ENCODE measurements at regions not wholly inside any gene's neighbourhood (a gene's known extent, or its start where the extent isn't known, plus 50 kb on each side); places are given as distances from the start of the nearest gene placed in this dataset.

GRCh38 chr9:16343249-16344237, 526.9 kb downstream of the BNC2 start:
- Mint-ChIP-seq H3K27me3 (ENCODE audit: low read depth) (no peaks in the 10 kb centered on the region), H3K4me1 (ENCODE audit: low read depth) (no peaks in the 10 kb centered on the region), H3K36me3 (ENCODE audit: low read depth) (no peaks in the 10 kb centered on the region)

GRCh38 chr9:16344343-16344742, 526.1 kb downstream of the BNC2 start:
- Mint-ChIP-seq H3K9me3 (no peaks in the 10 kb centered on the region), H3K4me3 (no peak overlapping the region), H3K27ac (no peak overlapping the region), H3K27me3 (ENCODE audit: low read depth) (no peaks in the 10 kb centered on the region), H3K4me1 (ENCODE audit: low read depth) (no peaks in the 10 kb centered on the region), H3K36me3 (ENCODE audit: low read depth) (no peaks in the 10 kb centered on the region)
- DNase-seq (ENCODE audit: low spot score): no peak

More at GRCh38 chr9:16343249-16344237, 526.9 kb downstream of the BNC2 start:
- no peak for DNase-seq (ENCODE audit: low spot score)
- no peak overlapping the region for H3K27ac Mint-ChIP-seq
- no peaks in the 10 kb centered on the region for H3K9me3 Mint-ChIP-seq
- H3K4me3 Mint-ChIP-seq: no peak overlapping the region

- no peak overlapping the region for H3K27ac Mint-ChIP-seq
- H3K4me3 Mint-ChIP-seq: no peak overlapping the region
- H3K4me1 Mint-ChIP-seq (ENCODE audit: low read depth): no peaks in the 10 kb centered on the region
- no peaks in the 10 kb centered on the region for H3K36me3 Mint-ChIP-seq (ENCODE audit: low read depth)
- no peak for DNase-seq (ENCODE audit: low spot score)
- no peaks in the 10 kb centered on the region for H3K27me3 Mint-ChIP-seq (ENCODE audit: low read depth)
- no peaks in the 10 kb centered on the region for H3K9me3 Mint-ChIP-seq
These were observed 524.6 kb downstream of the BNC2 start for GRCh38 chr9:16345902-16346301.

- Mint-ChIP-seq H3K27ac (no peak overlapping the region), H3K4me1 (ENCODE audit: low read depth) (no peaks in the 10 kb centered on the region), H3K36me3 (ENCODE audit: low read depth) (no peaks in the 10 kb centered on the region), H3K4me3 (no peak overlapping the region), H3K27me3 (ENCODE audit: low read depth) (no peaks in the 10 kb centered on the region), H3K9me3 (no peaks in the 10 kb centered on the region)
- DNase-seq (ENCODE audit: low spot score): no peak
These were observed 522.6 kb downstream of the BNC2 start for GRCh38 chr9:16347886-16348285.

GRCh38 chr9:16348531-16348930, 521.9 kb downstream of the BNC2 start:
- H3K27ac Mint-ChIP-seq: no peak overlapping the region
- no peaks in the 10 kb centered on the region for H3K4me1 Mint-ChIP-seq (ENCODE audit: low read depth)
- H3K9me3 Mint-ChIP-seq: no peaks in the 10 kb centered on the region
- no peaks in the 10 kb centered on the region for H3K36me3 Mint-ChIP-seq (ENCODE audit: low read depth)
- no peaks in the 10 kb centered on the region for H3K27me3 Mint-ChIP-seq (ENCODE audit: low read depth)
- H3K4me3 Mint-ChIP-seq: no peak overlapping the region
- no peak for DNase-seq (ENCODE audit: low spot score)

GRCh38 chr9:16352251-16352650, 518.2 kb downstream of the BNC2 start:
- Mint-ChIP-seq H3K4me3 (no peak overlapping the region), H3K4me1 (ENCODE audit: low read depth) (no peaks in the 10 kb centered on the region), H3K9me3 (no peaks in the 10 kb centered on the region), H3K36me3 (ENCODE audit: low read depth) (no peaks in the 10 kb centered on the region), H3K27ac (no peak overlapping the region), H3K27me3 (ENCODE audit: low read depth) (no peaks in the 10 kb centered on the region)
- DNase-seq (ENCODE audit: low spot score): no peak

- no peak overlapping the region for H3K27ac Mint-ChIP-seq
- no peaks in the 10 kb centered on the region for H3K9me3 Mint-ChIP-seq
- H3K27me3 Mint-ChIP-seq (ENCODE audit: low read depth): no peaks in the 10 kb centered on the region
- no peak for DNase-seq (ENCODE audit: low spot score)
- H3K36me3 Mint-ChIP-seq (ENCODE audit: low read depth): no peaks in the 10 kb centered on the region
- no peak overlapping the region for H3K4me3 Mint-ChIP-seq
- no peaks in the 10 kb centered on the region for H3K4me1 Mint-ChIP-seq (ENCODE audit: low read depth)
These were observed 517.6 kb downstream of the BNC2 start for GRCh38 chr9:16352791-16353401.

GRCh38 chr9:16356196-16356765, 514.2 kb downstream of the BNC2 start:
- no peaks in the 10 kb centered on the region for H3K27me3 Mint-ChIP-seq (ENCODE audit: low read depth)
- H3K9me3 Mint-ChIP-seq: peaks cover 4% of the 10 kb centered on the region
- no peak overlapping the region for H3K4me3 Mint-ChIP-seq
- H3K4me1 Mint-ChIP-seq (ENCODE audit: low read depth): no peaks in the 10 kb centered on the region
- DNase-seq (ENCODE audit: low spot score): no peak
- H3K27ac Mint-ChIP-seq: no peak overlapping the region
- H3K36me3 Mint-ChIP-seq (ENCODE audit: low read depth): no peaks in the 10 kb centered on the region

GRCh38 chr9:16357828-16358227, 512.6 kb downstream of the BNC2 start:
- Mint-ChIP-seq H3K36me3 (ENCODE audit: low read depth) (no peaks in the 10 kb centered on the region), H3K9me3 (peaks cover 4% of the 10 kb centered on the region), H3K4me1 (ENCODE audit: low read depth) (no peaks in the 10 kb centered on the region), H3K27me3 (ENCODE audit: low read depth) (no peaks in the 10 kb centered on the region), H3K27ac (no peak overlapping the region), H3K4me3 (no peak overlapping the region)
- DNase-seq (ENCODE audit: low spot score): no peak

- Mint-ChIP-seq H3K4me3 (no peak overlapping the region), H3K36me3 (ENCODE audit: low read depth) (no peaks in the 10 kb centered on the region), H3K4me1 (ENCODE audit: low read depth) (no peaks in the 10 kb centered on the region), H3K27me3 (ENCODE audit: low read depth) (no peaks in the 10 kb centered on the region), H3K9me3 (peaks cover 4% of the 10 kb centered on the region), H3K27ac (no peak overlapping the region)
- no peak for DNase-seq (ENCODE audit: low spot score)
These were observed 511.7 kb downstream of the BNC2 start for GRCh38 chr9:16358751-16359150.

Data from T-helper 2 cell treated with Interferon-gamma antibody and Interleukin-4, amounts not matched to agents 5 μg/mL and 100 μg/mL, for 36 hours (primary cell).